HEK293T (cell line): ENCODE measurements at regions not wholly inside any gene's neighbourhood (a gene's known extent, or its start where the extent isn't known, plus 50 kb on each side); places are given as distances from the start of the nearest gene placed in this dataset.

Experiments
- BHLHE40 ChIP-seq: fragments of 450-650 bp; IDR thresholded peaks from 2 replicates; pipeline ENCODE4 v1.6.1; 2016; ENCODE audit warnings: mild to moderate bottlenecking, moderate library complexity, borderline replicate concordance
- CTBP1 ChIP-seq: fragments of 450-650 bp; IDR thresholded peaks from 2 replicates; pipeline ENCODE4 v1.6.1; 2016; ENCODE audit warnings: borderline replicate concordance
- HDGF ChIP-seq: fragments of 450-650 bp; IDR thresholded peaks from 2 replicates; pipeline ENCODE4 v1.6.1; 2017; ENCODE audit warnings: antibody characterized with exemption, borderline replicate concordance
- TARDBP ChIP-seq: fragments of 450-650 bp; IDR thresholded peaks from 2 replicates; pipeline ENCODE4 v1.6.1; 2016

GRCh38 chr5:169408731-169409130, 107.8 kb upstream of the SLIT3 start:
- no peak for TF ChIP-seq BHLHE40
- no peak for TF ChIP-seq HDGF
- TF ChIP-seq TARDBP: no peak
- TF ChIP-seq CTBP1: no peak
